ENCODE measurements at regions not wholly inside any gene's neighbourhood (a gene's known extent, or its start where the extent isn't known, plus 50 kb on each side); places are given as distances from the start of the nearest gene placed in this dataset.

DNA sequence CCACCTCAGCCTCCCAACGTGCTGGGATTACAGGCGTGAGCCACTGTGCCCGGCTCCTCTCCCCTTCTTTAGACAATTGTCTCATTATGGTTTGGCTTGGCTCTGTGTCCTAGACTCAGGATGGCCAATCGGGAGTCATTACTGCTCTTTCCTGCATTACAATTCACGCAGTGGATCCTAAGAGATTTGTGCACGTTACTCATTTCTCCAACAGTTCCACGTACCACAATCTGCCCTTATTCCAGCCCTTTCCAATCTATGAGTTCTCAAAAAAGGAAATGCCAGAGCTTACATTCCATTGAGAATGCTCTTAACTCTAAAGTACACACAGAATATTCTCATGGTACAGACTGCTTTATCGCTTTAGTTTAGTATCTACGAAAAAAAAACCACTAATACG lies 357.0 kb downstream of the GPATCH2 start:
- H3K9ac ChIP-seq (ENCODE audit: low read length in 3 of 3) = no peak overlapping the region
- intact Hi-C loops (cut with DNase I) = no loop called here
- H3K9me3 ChIP-seq (ENCODE audit: control insufficient read depth in 2 of 3, insufficient read depth in 1 of 3, low read length in 3 of 3) = no peaks in the 10 kb centered on the region
- no peak overlapping the region for H3K4me3 ChIP-seq (ENCODE audit: low read length in 3 of 3)
- H3K27ac ChIP-seq (ENCODE audit: low read depth in 2 of 2, low read length in 2 of 2) = no peak overlapping the region
- H3K27me3 ChIP-seq (ENCODE audit: control insufficient read depth, insufficient read depth, low read length) = no peaks in the 10 kb centered on the region
- no peak for DNase-seq
- H3K36me3 ChIP-seq (ENCODE audit: control insufficient read depth in 2 of 3, insufficient read depth in 3 of 3, low read length in 3 of 3) = no peaks in the 10 kb centered on the region
- TF ChIP-seq, protein P1, sequence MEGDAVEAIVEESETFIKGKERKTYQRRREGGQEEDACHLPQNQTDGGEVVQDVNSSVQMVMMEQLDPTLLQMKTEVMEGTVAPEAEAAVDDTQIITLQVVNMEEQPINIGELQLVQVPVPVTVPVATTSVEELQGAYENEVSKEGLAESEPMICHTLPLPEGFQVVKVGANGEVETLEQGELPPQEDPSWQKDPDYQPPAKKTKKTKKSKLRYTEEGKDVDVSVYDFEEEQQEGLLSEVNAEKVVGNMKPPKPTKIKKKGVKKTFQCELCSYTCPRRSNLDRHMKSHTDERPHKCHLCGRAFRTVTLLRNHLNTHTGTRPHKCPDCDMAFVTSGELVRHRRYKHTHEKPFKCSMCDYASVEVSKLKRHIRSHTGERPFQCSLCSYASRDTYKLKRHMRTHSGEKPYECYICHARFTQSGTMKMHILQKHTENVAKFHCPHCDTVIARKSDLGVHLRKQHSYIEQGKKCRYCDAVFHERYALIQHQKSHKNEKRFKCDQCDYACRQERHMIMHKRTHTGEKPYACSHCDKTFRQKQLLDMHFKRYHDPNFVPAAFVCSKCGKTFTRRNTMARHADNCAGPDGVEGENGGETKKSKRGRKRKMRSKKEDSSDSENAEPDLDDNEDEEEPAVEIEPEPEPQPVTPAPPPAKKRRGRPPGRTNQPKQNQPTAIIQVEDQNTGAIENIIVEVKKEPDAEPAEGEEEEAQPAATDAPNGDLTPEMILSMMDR (IDR thresholded peaks at IDR 0.05; ENCODE audit: borderline replicate concordance, extremely low read depth, insufficient read depth) = no peak
- FAIRE-seq = no peak
- H3K4me1 ChIP-seq (ENCODE audit: control insufficient read depth in 2 of 3, insufficient read depth in 2 of 3, low read depth in 1 of 3, low read length in 3 of 3) = no peaks in the 10 kb centered on the region

DNA sequence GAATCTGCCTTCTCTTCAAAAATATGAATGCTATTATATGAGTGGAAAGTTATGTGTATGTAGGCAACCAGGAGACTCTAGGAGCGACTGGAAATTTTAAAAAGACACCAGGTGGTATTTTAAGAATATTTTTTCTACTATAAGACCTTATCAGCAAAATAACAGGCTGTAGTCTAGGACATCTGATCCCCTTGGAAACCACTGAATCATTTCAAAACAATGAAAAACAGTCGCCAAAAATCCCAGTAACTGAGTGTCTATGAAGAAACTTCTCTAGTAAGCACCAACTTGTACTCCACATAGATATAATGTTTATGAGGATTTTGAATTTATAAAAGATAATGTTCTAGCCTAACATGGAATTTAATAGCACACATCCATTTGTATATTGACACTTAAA lies 358.5 kb downstream of the GPATCH2 start:
- FAIRE-seq (no peak), DNase-seq (peak in 1 of 5 donors; percentile 2)
- TF ChIP-seq, protein P1 (IDR thresholded peaks at IDR 0.05; ENCODE audit: borderline replicate concordance, extremely low read depth, insufficient read depth) = no peak
- H3K36me3 ChIP-seq (ENCODE audit: control insufficient read depth in 2 of 3, insufficient read depth in 3 of 3, low read length in 3 of 3) = no peaks in the 10 kb centered on the region
- no peaks in the 10 kb centered on the region for H3K4me1 ChIP-seq (ENCODE audit: control insufficient read depth in 2 of 3, insufficient read depth in 2 of 3, low read depth in 1 of 3, low read length in 3 of 3)
- intact Hi-C loops (cut with DNase I) = no loop called here
- no peak overlapping the region for H3K27ac ChIP-seq (ENCODE audit: low read depth in 2 of 2, low read length in 2 of 2)
- no peaks in the 10 kb centered on the region for H3K27me3 ChIP-seq (ENCODE audit: control insufficient read depth, insufficient read depth, low read length)
- no peak overlapping the region for H3K9ac ChIP-seq (ENCODE audit: low read length in 3 of 3)
- no peaks in the 10 kb centered on the region for H3K9me3 ChIP-seq (ENCODE audit: control insufficient read depth in 2 of 3, insufficient read depth in 1 of 3, low read length in 3 of 3)
- no peak overlapping the region for H3K4me3 ChIP-seq (ENCODE audit: low read length in 3 of 3)

DNA sequence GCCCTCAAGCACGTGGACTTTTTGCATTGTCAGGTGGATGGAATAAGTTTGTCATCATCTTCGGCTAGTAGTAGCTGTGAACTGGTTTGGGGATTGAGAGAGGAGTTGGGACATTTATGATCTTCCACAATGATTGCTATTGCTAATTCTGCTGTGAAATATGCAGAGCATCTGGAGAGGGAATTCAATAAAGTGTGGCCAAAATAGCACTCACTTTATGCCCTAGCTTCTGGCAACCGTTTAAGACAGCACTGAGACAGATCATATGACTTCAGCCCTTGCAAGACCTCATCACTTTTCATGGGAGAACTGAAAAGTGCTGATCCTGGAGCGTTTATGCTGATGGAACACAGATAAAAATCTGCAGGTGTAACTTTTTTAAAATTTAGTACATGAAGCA lies 360.8 kb downstream of the GPATCH2 start:
- FAIRE-seq (no peak), DNase-seq (no peak)
- Histone ChIP-seq H3K27ac (ENCODE audit: low read depth in 2 of 2, low read length in 2 of 2) (no peak overlapping the region), H3K4me3 (ENCODE audit: low read length in 3 of 3) (no peak overlapping the region), H3K27me3 (ENCODE audit: control insufficient read depth, insufficient read depth, low read length) (no peaks in the 10 kb centered on the region), H3K9me3 (ENCODE audit: control insufficient read depth in 2 of 3, insufficient read depth in 1 of 3, low read length in 3 of 3) (no peaks in the 10 kb centered on the region), H3K9ac (ENCODE audit: low read length in 3 of 3) (no peak overlapping the region), H3K4me1 (ENCODE audit: control insufficient read depth in 2 of 3, insufficient read depth in 2 of 3, low read depth in 1 of 3, low read length in 3 of 3) (no peaks in the 10 kb centered on the region), H3K36me3 (ENCODE audit: control insufficient read depth in 2 of 3, insufficient read depth in 3 of 3, low read length in 3 of 3) (no peaks in the 10 kb centered on the region)
- intact Hi-C loops (cut with DNase I) = no loop called here
- TF ChIP-seq, protein P1 (IDR thresholded peaks at IDR 0.05; ENCODE audit: borderline replicate concordance, extremely low read depth, insufficient read depth) = no peak

DNA sequence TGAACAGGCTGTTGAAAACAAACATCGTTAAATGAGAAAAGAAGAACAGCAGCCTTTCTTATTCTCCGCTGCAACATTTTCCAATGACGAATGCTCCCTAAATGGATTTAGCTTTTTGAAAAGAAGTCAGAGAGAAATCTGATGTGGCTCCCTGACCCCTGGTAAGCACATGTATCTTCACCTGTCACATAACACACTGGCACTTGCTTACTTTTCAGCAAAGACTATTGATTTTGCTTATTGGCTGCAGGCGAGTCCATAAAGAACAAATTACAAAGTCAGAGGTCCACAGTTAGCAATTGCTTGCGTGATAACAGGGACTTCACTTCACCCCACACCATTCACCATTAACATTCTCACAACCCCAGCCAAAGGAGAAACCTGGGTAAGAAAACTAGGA lies 362.8 kb downstream of the GPATCH2 start:
- Histone ChIP-seq H3K27me3 (ENCODE audit: control insufficient read depth, insufficient read depth, low read length) (no peaks in the 10 kb centered on the region), H3K9ac (ENCODE audit: low read length in 3 of 3) (no peak overlapping the region), H3K27ac (ENCODE audit: low read depth in 2 of 2, low read length in 2 of 2) (no peak overlapping the region), H3K4me3 (ENCODE audit: low read length in 3 of 3) (no peak overlapping the region), H3K9me3 (ENCODE audit: control insufficient read depth in 2 of 3, insufficient read depth in 1 of 3, low read length in 3 of 3) (no peaks in the 10 kb centered on the region), H3K36me3 (ENCODE audit: control insufficient read depth in 2 of 3, insufficient read depth in 3 of 3, low read length in 3 of 3) (no peaks in the 10 kb centered on the region), H3K4me1 (ENCODE audit: control insufficient read depth in 2 of 3, insufficient read depth in 2 of 3, low read depth in 1 of 3, low read length in 3 of 3) (no peaks in the 10 kb centered on the region)
- FAIRE-seq (no peak), DNase-seq (no peak)
- TF ChIP-seq, protein P1 (IDR thresholded peaks at IDR 0.05; ENCODE audit: borderline replicate concordance, extremely low read depth, insufficient read depth) = no peak
- intact Hi-C loops (cut with DNase I) = no loop called here

All from kidney (tissue), 13 donors.